AG10803 (cell line): ENCODE measurements at regions not wholly inside any gene's neighbourhood (a gene's known extent, or its start where the extent isn't known, plus 50 kb on each side); places are given as distances from the start of the nearest gene placed in this dataset.

Experiments
- DNase-seq: peaks from one replicate; pipeline ENCODE4 v3.0.0; 2010; ENCODE audit warnings: low read depth
- H3K4me3 ChIP-seq: 2 replicates; pipeline ENCODE4 v1.5.1; 2011; ENCODE audit warnings: mild to moderate bottlenecking, low read length, control low read depth
- CTCF ChIP-seq: conservative IDR thresholded peaks from 2 replicates; pipeline ENCODE4 v1.5.1; 2011; ENCODE audit warnings: mild to moderate bottlenecking, low read length, control low read depth, inconsistent platforms

- TF ChIP-seq CTCF = no peak
Observed at GRCh38 chr4:60117726-60118323, 1082.3 kb upstream of the ADGRL3 start.

GRCh38 chr4:60122820-60123219, 1077.3 kb upstream of the ADGRL3 start:
- TF ChIP-seq CTCF = no peak
- no peak for DNase-seq
- no peak overlapping the region for H3K4me3 ChIP-seq

More at GRCh38 chr4:60117726-60118323, 1082.3 kb upstream of the ADGRL3 start:
- no peak overlapping the region for H3K4me3 ChIP-seq
- DNase-seq = no peak

- no peak for TF ChIP-seq CTCF
- H3K4me3 ChIP-seq = no peak overlapping the region
- DNase-seq = no peak
Observed at GRCh38 chr4:60128888-60129287, 1071.2 kb upstream of the ADGRL3 start.

- TF ChIP-seq CTCF = no peak
- H3K4me3 ChIP-seq = no peak overlapping the region
- no peak for DNase-seq
Observed at GRCh38 chr4:60129740-60130139, 1070.4 kb upstream of the ADGRL3 start.

- no peak overlapping the region for H3K4me3 ChIP-seq
- no peak for DNase-seq
- no peak for TF ChIP-seq CTCF
Observed at GRCh38 chr4:60133375-60133774, 1066.8 kb upstream of the ADGRL3 start.

- no peak for TF ChIP-seq CTCF
- no peak for DNase-seq
- no peak overlapping the region for H3K4me3 ChIP-seq
Observed at GRCh38 chr4:60134099-60134498, 1066.0 kb upstream of the ADGRL3 start.

GRCh38 chr4:60155088-60155487, 1045.0 kb upstream of the ADGRL3 start:
- H3K4me3 ChIP-seq = no peak overlapping the region
- DNase-seq = no peak
- TF ChIP-seq CTCF = no peak
